ENCODE measurements at regions not wholly inside any gene's neighbourhood (a gene's known extent, or its start where the extent isn't known, plus 50 kb on each side); places are given as distances from the start of the nearest gene placed in this dataset.

DNA sequence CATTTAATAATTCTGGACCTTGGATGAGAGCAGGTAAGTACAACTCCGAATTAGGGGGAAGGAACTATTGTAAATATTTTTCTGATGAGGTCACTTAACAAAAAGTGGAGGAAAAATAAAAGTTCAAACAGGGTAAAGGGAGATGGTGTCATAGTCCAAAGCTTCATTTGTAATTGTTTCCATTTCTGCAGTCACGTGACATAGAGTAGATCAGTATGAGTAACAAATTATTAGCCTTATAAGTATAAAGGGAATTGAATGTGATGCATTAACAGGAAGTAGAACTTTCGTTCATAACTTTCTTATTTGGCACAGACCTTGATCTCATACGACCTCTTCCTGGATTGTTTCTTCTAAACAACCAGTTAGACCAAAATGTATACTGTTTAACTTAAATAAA is 347.2 kb upstream of the TPK1 start:
- intact Hi-C loops (cut with DNase I, micrococcal nuclease), result no loop called here

DNA sequence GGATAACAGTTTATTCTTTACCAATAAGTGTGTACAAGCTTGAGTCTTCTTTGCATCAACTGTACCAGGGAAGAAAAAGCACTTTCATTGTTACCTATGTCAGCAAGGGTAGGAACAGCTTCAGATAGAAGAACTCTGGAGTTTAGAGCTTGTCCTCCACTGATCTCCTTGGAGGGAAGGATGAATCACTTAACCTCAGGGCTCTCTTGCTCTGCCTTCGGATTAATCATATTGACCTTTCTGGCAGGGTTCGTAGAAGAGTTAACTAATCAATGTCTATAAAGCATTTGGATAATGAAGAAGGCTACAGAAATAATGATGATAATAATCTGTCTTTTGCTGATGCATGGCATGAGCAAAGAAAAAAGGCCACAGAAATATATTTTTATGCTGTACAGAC is 339.5 kb upstream of the TPK1 start:
- no peak overlapping the region for H3K4me3 ChIP-seq
- ATAC-seq, result no peak
- H3K4me1 ChIP-seq (ENCODE audit: low read depth), result no peaks in the 10 kb centered on the region
- H3K9me3 ChIP-seq, result no peaks in the 10 kb centered on the region
- TF ChIP-seq, protein P1, sequence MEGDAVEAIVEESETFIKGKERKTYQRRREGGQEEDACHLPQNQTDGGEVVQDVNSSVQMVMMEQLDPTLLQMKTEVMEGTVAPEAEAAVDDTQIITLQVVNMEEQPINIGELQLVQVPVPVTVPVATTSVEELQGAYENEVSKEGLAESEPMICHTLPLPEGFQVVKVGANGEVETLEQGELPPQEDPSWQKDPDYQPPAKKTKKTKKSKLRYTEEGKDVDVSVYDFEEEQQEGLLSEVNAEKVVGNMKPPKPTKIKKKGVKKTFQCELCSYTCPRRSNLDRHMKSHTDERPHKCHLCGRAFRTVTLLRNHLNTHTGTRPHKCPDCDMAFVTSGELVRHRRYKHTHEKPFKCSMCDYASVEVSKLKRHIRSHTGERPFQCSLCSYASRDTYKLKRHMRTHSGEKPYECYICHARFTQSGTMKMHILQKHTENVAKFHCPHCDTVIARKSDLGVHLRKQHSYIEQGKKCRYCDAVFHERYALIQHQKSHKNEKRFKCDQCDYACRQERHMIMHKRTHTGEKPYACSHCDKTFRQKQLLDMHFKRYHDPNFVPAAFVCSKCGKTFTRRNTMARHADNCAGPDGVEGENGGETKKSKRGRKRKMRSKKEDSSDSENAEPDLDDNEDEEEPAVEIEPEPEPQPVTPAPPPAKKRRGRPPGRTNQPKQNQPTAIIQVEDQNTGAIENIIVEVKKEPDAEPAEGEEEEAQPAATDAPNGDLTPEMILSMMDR (IDR thresholded peaks at IDR 0.05), result no peak
- DNase-seq, result no peak
- no peaks in the 10 kb centered on the region for H3K36me3 ChIP-seq (ENCODE audit: low read depth)
- intact Hi-C loops (cut with DNase I, micrococcal nuclease), result no loop called here

More for the DNA sequence above, 347.2 kb upstream of the TPK1 start:
- H3K4me1 ChIP-seq (ENCODE audit: low read depth), result no peaks in the 10 kb centered on the region
- H3K4me3 ChIP-seq, result no peak overlapping the region
- TF ChIP-seq, protein P1 (IDR thresholded peaks at IDR 0.05), result no peak
- ATAC-seq (no peak), DNase-seq (no peak)
- H3K36me3 ChIP-seq (ENCODE audit: low read depth), result no peaks in the 10 kb centered on the region
- peaks cover 2% of the 10 kb centered on the region for H3K9me3 ChIP-seq

DNA sequence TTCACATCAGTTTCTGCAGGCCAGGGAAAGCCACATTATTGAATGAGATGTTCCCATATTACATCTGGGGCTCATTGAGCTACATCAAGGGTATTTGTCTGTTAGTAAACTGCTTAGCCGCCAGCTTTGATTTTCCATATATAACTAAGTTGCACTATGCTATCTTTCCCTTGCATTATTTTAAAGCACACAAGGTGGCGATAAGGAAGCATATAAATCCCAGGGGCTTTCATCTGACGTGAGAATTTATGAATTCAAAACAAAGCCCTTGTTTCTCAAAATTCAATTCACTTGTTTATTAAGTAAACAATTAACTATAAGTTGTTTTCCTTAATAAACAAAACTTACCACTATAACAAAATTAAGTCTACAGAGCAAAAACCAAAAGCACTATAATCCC is 334.1 kb upstream of the TPK1 start:
- H3K4me3 ChIP-seq, result no peak overlapping the region
- no peaks in the 10 kb centered on the region for H3K9me3 ChIP-seq
- DNase-seq (no peak), ATAC-seq (no peak)
- H3K4me1 ChIP-seq (ENCODE audit: low read depth), result no peaks in the 10 kb centered on the region
- TF ChIP-seq, protein P1 (IDR thresholded peaks at IDR 0.05), result no peak
- no peaks in the 10 kb centered on the region for H3K36me3 ChIP-seq (ENCODE audit: low read depth)
- intact Hi-C loops (cut with DNase I, micrococcal nuclease), result no loop called here

DNA sequence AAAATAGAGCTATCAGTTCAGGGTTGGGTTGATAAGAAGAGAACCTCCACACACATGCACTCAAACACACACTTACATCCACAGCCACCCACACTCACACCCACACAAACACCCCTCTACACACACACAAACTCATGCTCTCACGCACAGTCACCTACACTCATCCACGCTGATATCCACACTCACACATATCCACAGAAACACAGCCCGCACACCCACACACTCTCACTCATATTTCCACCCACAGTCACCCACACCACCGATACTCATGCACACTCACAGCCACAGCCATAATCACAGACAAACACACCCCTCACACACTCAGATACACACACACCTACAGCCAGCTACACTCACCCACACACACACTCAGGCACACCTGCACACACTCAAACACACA is 333.0 kb upstream of the TPK1 start:
- no peaks in the 10 kb centered on the region for H3K36me3 ChIP-seq (ENCODE audit: low read depth)
- no peak overlapping the region for H3K4me3 ChIP-seq
- H3K4me1 ChIP-seq (ENCODE audit: low read depth), result no peaks in the 10 kb centered on the region
- TF ChIP-seq, protein P1 (IDR thresholded peaks at IDR 0.05), result no peak
- intact Hi-C loops (cut with DNase I, micrococcal nuclease), result no loop called here
- H3K9me3 ChIP-seq, result no peaks in the 10 kb centered on the region
- ATAC-seq (no peak), DNase-seq (no peak)

DNA sequence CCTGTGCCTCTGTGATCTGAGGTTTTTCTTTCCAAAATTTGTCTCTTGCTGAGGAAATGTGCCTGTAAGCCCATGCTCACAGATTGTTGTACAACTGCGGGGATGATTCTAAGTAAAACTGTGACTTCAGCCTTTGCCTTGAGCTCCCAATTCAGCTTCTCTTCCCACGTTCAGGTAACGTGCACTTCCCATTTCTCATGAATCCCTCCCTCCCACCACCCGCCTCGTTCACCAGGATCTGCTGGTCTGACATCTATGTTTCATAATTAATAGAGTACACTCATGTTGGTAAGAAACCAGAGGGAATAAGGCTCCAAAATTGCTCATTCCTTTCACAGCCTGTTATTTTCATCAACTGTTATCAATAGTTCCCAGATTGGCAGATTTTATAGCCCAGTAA is 332.6 kb upstream of the TPK1 start:
- TF ChIP-seq, protein P1 (IDR thresholded peaks at IDR 0.05), result no peak
- H3K4me1 ChIP-seq (ENCODE audit: low read depth), result no peaks in the 10 kb centered on the region
- H3K4me3 ChIP-seq, result no peak overlapping the region
- DNase-seq, result no peak
- no peaks in the 10 kb centered on the region for H3K36me3 ChIP-seq (ENCODE audit: low read depth)
- ATAC-seq, result no peak
- intact Hi-C loops (cut with DNase I, micrococcal nuclease), result no loop called here
- H3K9me3 ChIP-seq, result no peaks in the 10 kb centered on the region

DNA sequence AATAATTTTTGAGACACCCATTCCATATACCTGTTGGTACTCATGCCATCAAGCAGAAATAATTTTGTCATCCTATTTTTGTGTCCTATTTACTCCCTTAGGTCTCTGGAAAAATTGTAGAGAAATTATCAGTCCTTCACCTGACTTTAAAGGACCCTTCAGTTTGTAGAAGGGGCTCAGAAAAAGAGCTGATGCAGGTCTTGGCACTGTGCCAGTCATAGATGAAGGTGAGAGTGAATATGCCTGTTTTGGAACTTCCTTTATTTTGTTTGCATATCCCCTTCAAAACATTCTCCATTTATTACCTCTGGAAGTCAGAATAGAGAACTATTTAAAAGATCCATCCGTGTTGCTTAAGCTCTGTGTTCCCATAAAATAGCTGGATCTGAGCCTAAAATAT is 321.0 kb upstream of the TPK1 start:
- DNase-seq (no peak), ATAC-seq (no peak)
- H3K4me1 ChIP-seq (ENCODE audit: low read depth), result no peaks in the 10 kb centered on the region
- no peak overlapping the region for H3K4me3 ChIP-seq
- TF ChIP-seq, protein P1 (IDR thresholded peaks at IDR 0.05), result no peak
- intact Hi-C loops (cut with DNase I, micrococcal nuclease), result no loop called here
- H3K36me3 ChIP-seq (ENCODE audit: low read depth), result no peaks in the 10 kb centered on the region
- no peaks in the 10 kb centered on the region for H3K9me3 ChIP-seq
